K562 (cell line): ENCODE measurements at regions not wholly inside any gene's neighbourhood (a gene's known extent, or its start where the extent isn't known, plus 50 kb on each side); places are given as distances from the start of the nearest gene placed in this dataset.

Experiments
- ATAC-seq: fragments of 200-7000 bp; cut with Tn5 transposase; 3 replicates; pipeline ENCODE4 v1.9.1; 2020; ENCODE audit warnings: moderate library complexity
- BruUV-seq: library from RNA; stranded (reverse); fragments of 400-500 nt; replicated peaks from 2 replicates; lab custom pipeline; 2021; lab: Mats Ljungman, UMichigan
- CTCF ChIA-PET: fragments of 300-600 bp; formaldehyde crosslinking; extraction: SDS; loops from one replicate; lab custom pipeline; 2021; ENCODE audit warnings: low intra/inter-chr PET ratio; lab: Yijun Ruan, JAX
- POLR2A ChIA-PET: fragments of 300-600, 350-650 bp; sonication (Branson Sonifier 250); formaldehyde crosslinking; extraction: SDS; loops from one replicate; lab custom pipeline; 2021; ENCODE audit warnings: antibody characterized with exemption, inconsistent platforms; lab: Yijun Ruan, JAX
- DNase-seq, 4 experiments: peaks; one replicate each; pipeline versions ENCODE4 v3.0.0 to v3.0.0-alpha.2; 2011 to 2018; ENCODE audit warnings: low spot score in 3 of 4, mixed read lengths in 3 of 4; ENCODE audit errors: extremely low read depth in 1 of 4
- FAIRE-seq: peaks from 2 replicates; lab custom pipeline; 2011; peaks lifted over from hg19 to GRCh38; lab: Jason Lieb, UNC
- H2AFZ ChIP-seq: 2 replicates; pipeline ENCODE4 v1.6.0; 2011; ENCODE audit warnings: low read depth, low read length, control low read depth, inconsistent platforms
- H3K27ac ChIP-seq: fragments of 200-600 bp; 3 replicates; pipeline ENCODE4 v1.8.0; 2011; ENCODE audit warnings: low read depth, mild to moderate bottlenecking, control low read depth, inconsistent platforms, low read length, moderate library complexity, mixed read lengths; ENCODE audit errors: extremely low read depth
- H3K27me3 ChIP-seq, 2 experiments: fragments of 300-600 bp in 1 of 2; 2 replicates in 1 of 2; 3 replicates in 1 of 2; pipeline versions ENCODE4 v1.6.0 to v1.8.0; 2011; ENCODE audit warnings: inconsistent platforms in 2 of 2, low read length in 2 of 2, mild to moderate bottlenecking in 1 of 2, mixed read lengths in 1 of 2, moderate library complexity in 1 of 2; ENCODE audit not compliant: control insufficient read depth in 2 of 2, insufficient read depth in 2 of 2
- H3K36me3 ChIP-seq: fragments of 300-600 bp; 3 replicates; pipeline ENCODE4 v1.8.0; 2011; ENCODE audit warnings: mild to moderate bottlenecking, low read length, inconsistent platforms; ENCODE audit not compliant: control insufficient read depth, insufficient read depth
- H3K4me1 ChIP-seq, 2 experiments: fragments of 200-600 bp in 1 of 2; replicated peaks in 1 of 2; 2 replicates in 1 of 2; 3 replicates in 1 of 2; pipeline versions ENCODE4 v1.5.1 to v1.8.0; 2011; ENCODE audit warnings: inconsistent platforms in 2 of 2, low read length in 2 of 2, mild to moderate bottlenecking in 1 of 2, mixed read lengths in 1 of 2, moderate library complexity in 1 of 2; ENCODE audit not compliant: control insufficient read depth in 2 of 2, insufficient read depth in 2 of 2
- H3K4me2 ChIP-seq: 2 replicates; pipeline ENCODE4 v1.6.1; 2011; ENCODE audit warnings: low read length, control low read depth, inconsistent platforms, mixed read lengths; ENCODE audit not compliant: insufficient read depth
- H3K4me3 ChIP-seq: fragments of 200-600 bp; sonication (generic), shearing (Covaris generic); 2 replicates; pipeline ENCODE4 v1.5.1; 2016; ENCODE audit warnings: control low read depth, inconsistent platforms
- H3K79me2 ChIP-seq: fragments of 200-600 bp; 3 replicates; pipeline ENCODE4 v1.8.0; 2011; ENCODE audit warnings: low read length, inconsistent platforms; ENCODE audit not compliant: control insufficient read depth, insufficient read depth
- H3K9ac ChIP-seq, 2 experiments: 2 replicates each; pipeline versions ENCODE4 v1.6.0 to v1.6.1; 2011; ENCODE audit warnings: low read depth in 2 of 2, low read length in 2 of 2, control low read depth in 1 of 2, inconsistent platforms in 1 of 2, mild to moderate bottlenecking in 1 of 2, mixed read lengths in 1 of 2; ENCODE audit not compliant: insufficient read depth in 1 of 2
- H3K9me1 ChIP-seq: one replicate; pipeline ENCODE4 v1.6.0; 2011; ENCODE audit warnings: inconsistent platforms, mild to moderate bottlenecking, low read length, moderate library complexity; ENCODE audit not compliant: control insufficient read depth, insufficient read depth
- H3K9me3 ChIP-seq: replicated peaks from 2 replicates; pipeline ENCODE4 v1.5.1; 2011; ENCODE audit warnings: low read depth, low read length, inconsistent platforms; ENCODE audit not compliant: control insufficient read depth, insufficient read depth
- H4K20me1 ChIP-seq: replicated peaks from 2 replicates; pipeline ENCODE4 v1.6.1; 2011; ENCODE audit warnings: low read length, inconsistent platforms, mixed read lengths; ENCODE audit not compliant: control insufficient read depth, insufficient read depth
- BDP1 ChIP-seq: IDR thresholded peaks from 3 replicates; pipeline ENCODE4 v1.6.1; 2011; ENCODE audit not compliant: insufficient read length, insufficient read depth
- MAFF ChIP-seq: IDR thresholded peaks from 2 replicates; pipeline ENCODE4 v1.6.1; 2012; ENCODE audit warnings: low read length, improper control_type of control experiment
- MTF1 ChIP-seq: fragments of 250-450 bp; sonication (Bioruptor Pico); IDR thresholded peaks from 2 replicates; pipeline ENCODE4 v1.9.0; 2021; ENCODE audit warnings: moderate library complexity, mild to moderate bottlenecking, inconsistent platforms, borderline replicate concordance
- PHB2 ChIP-seq: fragments of 450-650 bp; IDR thresholded peaks from 2 replicates; pipeline ENCODE4 v1.6.1; 2017; ENCODE audit warnings: low read depth
- SIN3A ChIP-seq, 2 experiments: fragments of 150-350 bp in 1 of 2; IDR thresholded peaks; 2 replicates each; pipeline ENCODE4 v1.6.1; 2011 to 2016; ENCODE audit warnings: borderline replicate concordance in 2 of 2, low read depth in 2 of 2, low read length in 2 of 2, mild to moderate bottlenecking in 2 of 2, moderate library complexity in 2 of 2; ENCODE audit not compliant: control insufficient read depth in 1 of 2
- ZMIZ1 ChIP-seq, 2 experiments: fragments of 150-350 bp in 1 of 2; IDR thresholded peaks; 2 replicates each; pipeline ENCODE4 v1.6.1; 2012 to 2016; ENCODE audit warnings: low read depth in 2 of 2, low read length in 2 of 2, mild to moderate bottlenecking in 1 of 2, moderate library complexity in 1 of 2
- ZNF644 ChIP-seq: fragments of 200-800 bp; sonication (Bioruptor generic); IDR thresholded peaks from 2 replicates; pipeline ENCODE4 v1.6.1; 2016; ENCODE audit warnings: low read depth, missing genetic modification characterization, missing compliant biosample characterization
- ZNF75A ChIP-seq: fragments of 450-650 bp; formaldehyde crosslinking; IDR thresholded peaks from 2 replicates; pipeline ENCODE4 v1.4.0; 2020; ENCODE audit warnings: mild to moderate bottlenecking
- WGBS: fragments of 100-300 bp; shearing (Covaris generic); methylation state at CpG from one replicate; pipeline ENCODE4 v1.1.6; 2016; ENCODE audit warnings: low coverage, mixed read lengths; ENCODE audit not compliant: insufficient coverage; ENCODE audit errors: missing lambda C conversion rate; 5-methylcytosine and 5-hydroxymethylcytosine counted together
- in situ Hi-C: fragments of 300-500 bp; cut with MboI; formaldehyde crosslinking; loops from 4 replicates; pipeline ENCODE4 v1.15.0; 2018; ENCODE audit warnings: inconsistent platforms, mixed read lengths
- intact Hi-C: fragments of 100-400 bp; cut with micrococcal nuclease; formaldehyde crosslinking; loops from 2 replicates; pipeline ENCODE4 v1.14.2; 2022
- TF ChIP-seq, protein P1 (sequence below): fragments of 250-450 bp; sonication (Bioruptor Pico); IDR thresholded peaks from 2 replicates; pipeline ENCODE4 v1.5.0; 2021; ENCODE audit warnings: mild to moderate bottlenecking, borderline replicate concordance

DNA sequence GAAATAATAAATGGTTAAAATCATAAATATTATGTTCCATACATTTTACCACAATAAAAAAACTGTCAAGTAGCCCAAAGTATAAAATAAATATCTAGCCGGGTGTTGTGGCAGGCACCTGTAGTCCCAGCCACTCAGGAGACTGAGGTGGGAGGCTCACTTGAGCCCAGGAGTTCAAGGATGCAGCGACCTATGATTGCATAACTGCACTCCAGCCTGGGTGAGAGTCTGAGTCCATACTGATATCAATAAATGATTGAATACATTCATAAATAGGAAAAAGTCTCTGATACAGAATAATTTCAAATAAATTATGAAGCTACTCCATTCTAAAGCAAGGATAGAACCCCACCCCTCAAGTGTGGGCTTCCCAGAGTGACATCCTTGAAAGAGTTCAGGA is 68.5 kb upstream of the GATA2 start:
- Histone ChIP-seq H3K27me3 (no peaks in the 10 kb centered on the region), H3K27ac (no peak overlapping the region), H2AFZ (no peak overlapping the region), H4K20me1 (no peaks in the 10 kb centered on the region), H3K9ac (no peak overlapping the region)
- WGBS: 44% methylated on average over 2 of the region's 2 CpGs
- intact Hi-C loops: no loop called here
- ATAC-seq: no peak
- BruUV-seq: no TSS peak
- in situ Hi-C loops: no loop called here
- TF ChIP-seq BDP1 (no peak), ZMIZ1 (IDR thresholded peaks at IDR 0.05; ENCODE audit: low read depth in 2 of 2, low read length in 2 of 2) (no peak), PHB2 (no peak), SIN3A (IDR thresholded peaks at IDR 0.05; ENCODE audit: borderline replicate concordance in 2 of 2, control insufficient read depth in 1 of 2, low read depth in 2 of 2, low read length in 2 of 2) (no peak), ZNF644 (tag) (no peak), MAFF (no peak), MTF1 (no peak), ZNF75A (CRISPR knock-in tag) (no peak)
- TF ChIP-seq, protein P1, sequence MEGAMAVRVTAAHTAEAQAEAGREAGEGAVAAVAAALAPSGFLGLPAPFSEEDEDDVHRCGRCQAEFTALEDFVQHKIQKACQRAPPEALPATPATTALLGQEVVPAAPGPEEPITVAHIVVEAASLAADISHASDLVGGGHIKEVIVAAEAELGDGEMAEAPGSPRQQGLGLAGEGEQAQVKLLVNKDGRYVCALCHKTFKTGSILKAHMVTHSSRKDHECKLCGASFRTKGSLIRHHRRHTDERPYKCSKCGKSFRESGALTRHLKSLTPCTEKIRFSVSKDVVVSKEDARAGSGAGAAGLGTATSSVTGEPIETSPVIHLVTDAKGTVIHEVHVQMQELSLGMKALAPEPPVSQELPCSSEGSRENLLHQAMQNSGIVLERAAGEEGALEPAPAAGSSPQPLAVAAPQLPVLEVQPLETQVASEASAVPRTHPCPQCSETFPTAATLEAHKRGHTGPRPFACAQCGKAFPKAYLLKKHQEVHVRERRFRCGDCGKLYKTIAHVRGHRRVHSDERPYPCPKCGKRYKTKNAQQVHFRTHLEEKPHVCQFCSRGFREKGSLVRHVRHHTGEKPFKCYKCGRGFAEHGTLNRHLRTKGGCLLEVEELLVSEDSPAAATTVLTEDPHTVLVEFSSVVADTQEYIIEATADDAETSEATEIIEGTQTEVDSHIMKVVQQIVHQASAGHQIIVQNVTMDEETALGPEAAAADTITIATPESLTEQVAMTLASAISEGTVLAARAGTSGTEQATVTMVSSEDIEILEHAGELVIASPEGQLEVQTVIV: no peak
- TF ChIP-seq, all 486 proteins: peak for 0
- CTCF ChIA-PET: no interaction called here
- FAIRE-seq (no peak), DNase-seq (no peak)
- H3K4me1 ChIP-seq: peaks cover 3 to 4% of the 10 kb centered on the region in 2 experiments; a peak in 3 of 5 replicates
- H3K79me2 ChIP-seq: no peaks in the 10 kb centered on the region
- H3K4me2 ChIP-seq: no peak overlapping the region
- no peak overlapping the region for H3K4me3 ChIP-seq
- H3K36me3 ChIP-seq: no peaks in the 10 kb centered on the region
- POLR2A ChIA-PET: interaction anchor here (0.7 kb wide), 1 partner anchor 66 kb away, joined by 3 read pairs; no protein-coding TSS in a partner anchor
- no peaks in the 10 kb centered on the region for H3K9me3 ChIP-seq
- H3K9me1 ChIP-seq: no peaks in the 10 kb centered on the region
